Inferior parietal cortex (tissue), 1 donor: ENCODE measurements at regions not wholly inside any gene's neighbourhood (a gene's known extent, or its start where the extent isn't known, plus 50 kb on each side); places are given as distances from the start of the nearest gene placed in this dataset.
A peak's percentile ranks its signal among the peaks of the same experiment; 100 is the strongest.
"Not testable (repeated sequence)": the region's sequence is repeated elsewhere in the genome, so short reads cannot be mapped to it uniquely, and the experiment has no call there.

Experiments used
- DNase-seq: peaks from one replicate; pipeline ENCODE4 v3.0.0-alpha.2; 2016; ENCODE audit errors: extremely low spot score

- no peak for DNase-seq
These were observed 76.9 kb upstream of the EED start for GRCh38 chr11:86167499-86168164.

- DNase-seq, result not testable (repeated sequence)
These were observed 78.3 kb upstream of the EED start for GRCh38 chr11:86166287-86166686.

- no peak for DNase-seq
These were observed 80.4 kb upstream of the EED start for GRCh38 chr11:86164106-86164505.

- DNase-seq, result not testable (repeated sequence)
These were observed 81.2 kb upstream of the EED start for GRCh38 chr11:86163221-86163876.

- no peak for DNase-seq
These were observed 82.3 kb upstream of the EED start for GRCh38 chr11:86162239-86162638.

- no peak for DNase-seq
These were observed 82.7 kb upstream of the EED start for GRCh38 chr11:86161837-86162236.

GRCh38 chr11:86161336-86161735 lies 83.2 kb upstream of the EED start:
- no peak for DNase-seq

- no peak for DNase-seq
These were observed 83.9 kb upstream of the EED start for GRCh38 chr11:86160541-86161149.

- DNase-seq, result no peak
These were observed 85.0 kb upstream of the EED start for GRCh38 chr11:86159581-86159891.

GRCh38 chr11:86158704-86159580 lies 85.6 kb upstream of the EED start:
- no peak for DNase-seq

GRCh38 chr11:86157797-86158378 lies 86.7 kb upstream of the EED start:
- no peak for DNase-seq

- DNase-seq, result no peak
These were observed 87.6 kb upstream of the PICALM start for GRCh38 chr11:86156397-86156955.

- no peak for DNase-seq
These were observed 86.4 kb upstream of the PICALM start for GRCh38 chr11:86155200-86155844.

- no peak for DNase-seq
These were observed 84.6 kb upstream of the PICALM start for GRCh38 chr11:86153439-86153838.

- DNase-seq, result no peak
These were observed 84.0 kb upstream of the PICALM start for GRCh38 chr11:86152901-86153300.

- peak; percentile 77 for DNase-seq
These were observed 83.3 kb upstream of the PICALM start for GRCh38 chr11:86152006-86152862.

GRCh38 chr11:86151174-86152005 lies 82.5 kb upstream of the PICALM start:
- DNase-seq, result peak; percentile 70

- DNase-seq, result no peak
These were observed 81.9 kb upstream of the PICALM start for GRCh38 chr11:86150847-86151173.

- no peak for DNase-seq
These were observed 80.9 kb upstream of the PICALM start for GRCh38 chr11:86149792-86150191.
